ENCODE measurements at regions not wholly inside any gene's neighbourhood (a gene's known extent, or its start where the extent isn't known, plus 50 kb on each side); places are given as distances from the start of the nearest gene placed in this dataset.

DNA sequence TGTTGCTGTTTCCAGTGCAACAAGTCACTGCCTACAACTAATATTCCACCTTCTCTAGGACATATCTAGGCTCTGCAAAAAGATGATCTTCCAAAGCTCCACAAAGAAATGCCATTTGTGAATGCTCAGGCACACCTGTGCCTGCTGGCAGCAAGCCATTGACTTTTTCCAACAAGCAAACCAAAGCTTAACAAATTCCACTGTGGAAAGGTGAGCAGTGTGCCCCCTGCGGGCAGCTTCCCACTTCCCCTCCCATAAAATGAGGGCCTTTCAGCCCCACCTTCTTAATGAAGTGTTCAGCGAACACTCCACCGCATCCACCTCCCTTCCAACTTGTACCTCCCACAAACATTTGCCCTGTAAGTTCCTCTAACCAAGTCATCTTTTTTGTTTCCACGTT lies 157.5 kb upstream of the SLC24A5 start:
- DNase-seq: no peak
- no peaks in the 10 kb centered on the region for H3K9me3 ChIP-seq
- no peaks in the 10 kb centered on the region for H3K36me3 ChIP-seq (ENCODE audit: low read depth)
- no peak overlapping the region for H3K4me3 ChIP-seq
- TF ChIP-seq CTCF (IDR thresholded peaks at IDR 0.05): no peak
- ATAC-seq: no peak
- H3K4me1 ChIP-seq (ENCODE audit: low read depth): no peaks in the 10 kb centered on the region
- intact Hi-C loops (cut with DNase I, micrococcal nuclease): no loop called here

DNA sequence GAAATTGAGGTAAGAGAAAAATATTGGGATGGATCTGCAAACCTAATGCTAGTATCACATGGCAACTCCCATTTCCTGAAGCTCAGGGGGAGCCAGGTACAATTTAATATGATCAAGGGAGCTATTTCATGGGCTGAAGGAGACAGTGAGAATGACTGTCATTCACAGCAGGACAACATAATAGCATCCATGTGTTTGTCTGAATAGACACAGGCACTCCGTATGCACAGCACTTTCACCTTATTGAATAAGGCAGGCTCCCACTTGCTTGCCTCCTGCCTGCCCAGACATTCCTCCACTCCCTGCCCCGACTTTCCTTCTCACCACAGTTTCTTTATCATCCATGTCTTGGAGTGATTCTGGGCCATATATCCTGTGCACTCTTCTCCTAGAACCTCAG lies 156.6 kb upstream of the SLC24A5 start:
- DNase-seq (no peak), ATAC-seq (no peak)
- intact Hi-C loops (cut with DNase I, micrococcal nuclease): no loop called here
- TF ChIP-seq CTCF (IDR thresholded peaks at IDR 0.05): no peak
- no peaks in the 10 kb centered on the region for H3K4me1 ChIP-seq (ENCODE audit: low read depth)
- no peak overlapping the region for H3K4me3 ChIP-seq
- H3K9me3 ChIP-seq: no peaks in the 10 kb centered on the region
- no peaks in the 10 kb centered on the region for H3K36me3 ChIP-seq (ENCODE audit: low read depth)

GRCh38 chr15:47965297-47965696 lies 155.5 kb upstream of the SLC24A5 start:
- Histone ChIP-seq H3K4me1 (ENCODE audit: low read depth) (no peaks in the 10 kb centered on the region), H3K4me3 (no peak overlapping the region)

DNA sequence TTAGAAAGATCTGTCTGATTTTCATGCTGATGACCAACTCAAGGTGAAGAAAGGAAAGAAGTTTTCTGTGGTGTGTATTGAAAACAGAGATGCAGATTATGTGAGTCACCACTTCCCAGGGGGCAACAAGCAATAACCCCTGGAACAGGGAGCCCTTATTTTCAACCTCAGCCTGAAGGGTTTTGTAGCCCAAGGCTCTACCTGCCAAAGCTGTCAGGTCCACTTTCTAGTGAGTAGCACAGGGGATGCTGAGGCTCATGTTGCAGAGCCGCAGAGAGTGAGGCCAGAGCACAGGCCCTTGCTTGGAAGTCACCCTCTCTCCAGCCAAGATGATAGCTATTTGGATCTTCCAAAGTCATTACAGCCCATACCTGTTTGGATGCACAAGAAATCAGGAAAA lies 152.2 kb upstream of the SLC24A5 start:
- no peak overlapping the region for H3K4me3 ChIP-seq
- intact Hi-C loops (cut with DNase I, micrococcal nuclease): no loop called here
- DNase-seq: no peak
- no peaks in the 10 kb centered on the region for H3K4me1 ChIP-seq (ENCODE audit: low read depth)
- no peaks in the 10 kb centered on the region for H3K36me3 ChIP-seq (ENCODE audit: low read depth)
- no peaks in the 10 kb centered on the region for H3K9me3 ChIP-seq
- TF ChIP-seq CTCF (IDR thresholded peaks at IDR 0.05): no peak
- no peak for ATAC-seq

More at GRCh38 chr15:47965297-47965696, 155.5 kb upstream of the SLC24A5 start:
- intact Hi-C loops (cut with DNase I, micrococcal nuclease): no loop called here
- TF ChIP-seq CTCF (IDR thresholded peaks at IDR 0.05): no peak
- H3K36me3 ChIP-seq (ENCODE audit: low read depth): no peaks in the 10 kb centered on the region
- ATAC-seq (no peak), DNase-seq (no peak)
- no peaks in the 10 kb centered on the region for H3K9me3 ChIP-seq

DNA sequence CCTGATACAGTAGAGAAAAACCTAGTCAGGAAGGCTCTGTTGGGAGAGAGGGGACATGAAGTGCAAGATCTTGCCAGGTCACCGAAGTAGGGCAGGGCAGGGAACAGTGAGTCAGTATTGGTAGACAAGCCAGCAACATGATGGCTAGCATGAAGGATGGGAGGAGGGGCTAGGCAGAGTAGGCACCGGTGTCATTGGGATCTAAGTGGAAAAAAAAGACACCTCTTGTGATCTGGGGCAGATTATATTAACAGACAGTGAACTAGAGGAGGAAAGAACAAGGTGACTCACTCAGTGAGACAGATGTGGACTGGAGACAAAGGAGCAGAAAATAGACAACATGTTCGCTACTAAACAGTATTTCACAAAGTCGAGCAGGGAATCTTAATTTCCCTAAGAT lies 149.2 kb upstream of the SLC24A5 start:
- H3K4me1 ChIP-seq (ENCODE audit: low read depth): no peaks in the 10 kb centered on the region
- TF ChIP-seq CTCF (IDR thresholded peaks at IDR 0.05): no peak
- H3K4me3 ChIP-seq: no peak overlapping the region
- no peaks in the 10 kb centered on the region for H3K9me3 ChIP-seq
- intact Hi-C loops (cut with DNase I, micrococcal nuclease): no loop called here
- ATAC-seq: no peak
- no peak for DNase-seq
- H3K36me3 ChIP-seq (ENCODE audit: low read depth): no peaks in the 10 kb centered on the region

DNA sequence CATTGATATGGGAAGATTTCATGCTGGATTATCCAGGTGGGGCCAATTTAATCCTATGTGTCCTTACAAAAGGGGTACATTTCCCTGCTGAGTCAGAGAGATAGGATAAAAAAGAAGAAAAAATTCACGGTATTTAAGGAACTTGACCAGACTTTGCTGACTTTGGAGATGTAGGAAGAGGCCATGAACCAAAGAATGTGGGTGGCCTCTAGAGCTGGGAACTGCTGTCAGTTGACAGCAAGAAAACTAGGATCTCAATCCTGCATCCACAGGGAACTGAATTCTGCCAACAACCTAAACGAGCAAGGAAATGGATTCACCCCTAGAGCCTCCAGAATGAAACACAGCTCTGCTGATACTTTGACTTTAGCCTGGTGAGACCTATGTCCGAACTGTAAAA lies 148.1 kb upstream of the SLC24A5 start:
- no peak for TF ChIP-seq CTCF (IDR thresholded peaks at IDR 0.05)
- DNase-seq (no peak), ATAC-seq (no peak)
- Histone ChIP-seq H3K36me3 (ENCODE audit: low read depth) (no peaks in the 10 kb centered on the region), H3K9me3 (no peaks in the 10 kb centered on the region), H3K4me3 (no peak overlapping the region), H3K4me1 (ENCODE audit: low read depth) (no peaks in the 10 kb centered on the region)
- intact Hi-C loops (cut with DNase I, micrococcal nuclease): no loop called here
